HCT116 (cell line): ENCODE measurements at regions not wholly inside any gene's neighbourhood (a gene's known extent, or its start where the extent isn't known, plus 50 kb on each side); places are given as distances from the start of the nearest gene placed in this dataset.

Source experiments
- ATAC-seq: fragments of 200-7000 bp; cut with Tn5 transposase; 2 replicates; pipeline ENCODE4 v1.9.1; 2020; ENCODE audit warnings: mild to moderate bottlenecking, moderate library complexity
- BruUV-seq: library from RNA; stranded (reverse); fragments of 400-500 nt; replicated peaks from 2 replicates; lab custom pipeline; 2021; lab: Mats Ljungman, UMichigan
- CTCF ChIA-PET: fragments of 300-600 bp; sonication (Branson Sonifier 250); formaldehyde crosslinking; loops from one replicate; lab custom pipeline; 2021; ENCODE audit warnings: antibody characterized with exemption; lab: Charles Lee
- POLR2A ChIA-PET: fragments of 300-600, 350-600 bp; sonication (Branson Sonifier 250); formaldehyde crosslinking; loops from one replicate; lab custom pipeline; 2021; ENCODE audit warnings: antibody characterized with exemption; lab: Charles Lee
- RAD21 ChIA-PET, 2 experiments: fragments of 300-600 bp; sonication (Branson Sonifier 250); formaldehyde crosslinking; loops; one replicate each; lab custom pipeline; 2023; ENCODE audit warnings: low total read pairs in 2 of 2; ENCODE audit not compliant: uncharacterized antibody in 2 of 2, unreplicated experiment in 2 of 2, low non-redundant PET in 1 of 2; lab: Charles Lee
- DNase-seq: peaks from one replicate; pipeline ENCODE4 v3.0.0-alpha.2; 2010; ENCODE audit warnings: low read depth, low spot score
- H2AFZ ChIP-seq: fragments of 200-600 bp; shearing (Covaris generic), sonication (generic); 2 replicates; pipeline ENCODE4 v1.6.1; 2017; ENCODE audit warnings: low read depth, mixed run types, mixed read lengths, antibody characterized with exemption, low read length; ENCODE audit not compliant: poor library complexity, severe bottlenecking
- H3K27ac ChIP-seq: 2 replicates; pipeline ENCODE4 v1.5.1; 2012; ENCODE audit warnings: low read depth, low read length
- H3K27me3 ChIP-seq: fragments of 200-600 bp; sonication (generic); 2 replicates; pipeline ENCODE4 v1.6.1; 2016; ENCODE audit warnings: mixed run types, low read length, mixed read lengths; ENCODE audit not compliant: insufficient read depth
- H3K36me3 ChIP-seq, 2 experiments: fragments of 200-500 bp in 1 of 2; fragments of 200-600 bp in 1 of 2; sonication (Bioruptor generic) in 1 of 2; sonication (generic) in 1 of 2; 2 replicates each; pipeline versions ENCODE4 v1.5.1 to v1.6.1; 2014 to 2016; ENCODE audit warnings: low read length in 2 of 2, inconsistent platforms in 1 of 2, mixed read lengths in 1 of 2, mixed run types in 1 of 2; ENCODE audit not compliant: insufficient read depth in 2 of 2, control insufficient read depth in 1 of 2
- H3K4me1 ChIP-seq, 2 experiments: fragments of 200-600 bp in 1 of 2; sonication (generic) in 1 of 2; 2 replicates each; pipeline versions ENCODE4 v1.5.1 to v1.6.1; 2012 to 2017; ENCODE audit warnings: low read length in 2 of 2, inconsistent platforms in 1 of 2, mild to moderate bottlenecking in 1 of 2, mixed read lengths in 1 of 2, mixed run types in 1 of 2, moderate library complexity in 1 of 2; ENCODE audit not compliant: insufficient read depth in 2 of 2, control insufficient read depth in 1 of 2
- H3K4me2 ChIP-seq: fragments of 200-600 bp; sonication (generic); 2 replicates; pipeline ENCODE4 v1.6.1; 2017; ENCODE audit warnings: mixed run types, low read length, mixed read lengths
- H3K4me3 ChIP-seq, 2 experiments: fragments of 200-600 bp in 1 of 2; sonication (generic) in 1 of 2; replicated peaks in 1 of 2; 2 replicates each; pipeline ENCODE4 v1.5.1; 2011 to 2016; ENCODE audit warnings: low read length in 2 of 2, control low read depth in 1 of 2, low read depth in 1 of 2, mild to moderate bottlenecking in 1 of 2, mixed read lengths in 1 of 2, mixed run types in 1 of 2
- H3K79me2 ChIP-seq: fragments of 200-600 bp; sonication (generic); 2 replicates; pipeline ENCODE4 v1.6.1; 2017; ENCODE audit warnings: mild to moderate bottlenecking, mixed run types, low read length, moderate library complexity, mixed read lengths; ENCODE audit not compliant: insufficient read depth
- H3K9ac ChIP-seq: fragments of 200-600 bp; sonication (generic); 2 replicates; pipeline ENCODE4 v1.6.1; 2016; ENCODE audit warnings: low read length, mixed read lengths
- H3K9me2 ChIP-seq: fragments of 200-600 bp; sonication (generic), shearing (Covaris generic); 2 replicates; pipeline ENCODE4 v1.6.1; 2017; ENCODE audit warnings: mixed run types, mild to moderate bottlenecking, moderate library complexity; ENCODE audit not compliant: insufficient read depth
- H3K9me3 ChIP-seq, 2 experiments: fragments of 200-500 bp in 1 of 2; fragments of 200-600 bp in 1 of 2; sonication (Bioruptor generic) in 1 of 2; sonication (generic) in 1 of 2; 2 replicates each; pipeline ENCODE4 v1.6.1; 2014 to 2017; ENCODE audit warnings: low read length in 2 of 2, mixed read lengths in 2 of 2, inconsistent platforms in 1 of 2, low read depth in 1 of 2, mild to moderate bottlenecking in 1 of 2, mixed run types in 1 of 2, moderate library complexity in 1 of 2; ENCODE audit not compliant: control insufficient read depth in 1 of 2, insufficient read depth in 1 of 2
- H4K20me1 ChIP-seq: fragments of 200-600 bp; sonication (generic), shearing (Covaris generic); 2 replicates; pipeline ENCODE4 v1.6.1; 2017; ENCODE audit warnings: mixed run types, mild to moderate bottlenecking, moderate library complexity; ENCODE audit not compliant: insufficient read depth
- CEBPB ChIP-seq: IDR thresholded peaks from 2 replicates; pipeline ENCODE4 v1.6.1; 2012; ENCODE audit warnings: low read depth
- EGR1 ChIP-seq: IDR thresholded peaks from 2 replicates; pipeline ENCODE4 v1.6.1; 2012; ENCODE audit warnings: low read depth
- ELF1 ChIP-seq: IDR thresholded peaks from 2 replicates; pipeline ENCODE4 v1.6.1; 2012; ENCODE audit warnings: low read depth, borderline replicate concordance
- EZH2phosphoT487 ChIP-seq: fragments of 200-600 bp; IDR thresholded peaks from 2 replicates; pipeline ENCODE4 v1.6.1; 2018; ENCODE audit warnings: antibody characterized with exemption, borderline replicate concordance
- FOSL1 ChIP-seq: IDR thresholded peaks from 2 replicates; pipeline ENCODE4 v1.6.1; 2012; ENCODE audit warnings: low read depth
- JUND ChIP-seq: IDR thresholded peaks from 2 replicates; pipeline ENCODE4 v1.6.1; 2012
- MAX ChIP-seq: IDR thresholded peaks from 2 replicates; pipeline ENCODE4 v1.6.1; 2012
- POLR2A ChIP-seq: IDR thresholded peaks from 2 replicates; pipeline ENCODE4 v1.7.0; 2011; ENCODE audit warnings: borderline replicate concordance; ENCODE audit not compliant: insufficient read depth, insufficient read length; ENCODE audit errors: extremely low read depth
- POLR2AphosphoS5 ChIP-seq: IDR thresholded peaks from 2 replicates; pipeline ENCODE4 v1.6.1; 2011; ENCODE audit warnings: mild to moderate bottlenecking, low read depth, low read length, moderate library complexity
- SP1 ChIP-seq: IDR thresholded peaks from 2 replicates; pipeline ENCODE4 v1.6.1; 2012; ENCODE audit warnings: low read depth
- TCF7L2 ChIP-seq: IDR thresholded peaks from 2 replicates; pipeline ENCODE4 v1.7.0; 2011; ENCODE audit warnings: borderline replicate concordance, inconsistent platforms; ENCODE audit not compliant: insufficient read depth, insufficient read length; ENCODE audit errors: extremely low read depth
- YY1 ChIP-seq: IDR thresholded peaks from 2 replicates; pipeline ENCODE4 v1.6.1; 2011; ENCODE audit warnings: low read length, low read depth, moderate library complexity, mild to moderate bottlenecking; ENCODE audit not compliant: insufficient replicate concordance; ENCODE audit errors: extremely low read depth
- intact Hi-C: fragments of 100-400 bp; cut with micrococcal nuclease; formaldehyde crosslinking; loops from 2 replicates; pipeline ENCODE4 v1.10.0; 2022
- TF ChIP-seq, protein P1 (sequence below), 3 experiments: fragments of 200-600 bp in 1 of 3; sonication (generic) in 1 of 3; IDR thresholded peaks in 2 of 3; conservative IDR thresholded peaks in 1 of 3; 2 replicates each; pipeline ENCODE4 v1.5.1; 2012 to 2017; ENCODE audit warnings: low read depth in 2 of 3, low read length in 2 of 3, antibody characterized with exemption in 1 of 3, borderline replicate concordance in 1 of 3, control low read depth in 1 of 3, mild to moderate bottlenecking in 1 of 3, mixed read lengths in 1 of 3, mixed run types in 1 of 3, moderate library complexity in 1 of 3; ENCODE audit not compliant: insufficient read depth in 1 of 3
- TF ChIP-seq, protein P2 (sequence below): IDR thresholded peaks from 2 replicates; pipeline ENCODE4 v1.6.1; 2011; ENCODE audit warnings: mild to moderate bottlenecking, low read length, moderate library complexity; ENCODE audit not compliant: insufficient replicate concordance; ENCODE audit errors: extremely low read depth

GRCh38 chr19:31046024-31046423, 303.2 kb downstream of the TSHZ3 start:
- BruUV-seq = no TSS peak
- ATAC-seq = no peak
- Histone ChIP-seq H3K9me3 (peaks cover 14 to 24% of the 10 kb centered on the region in 2 experiments; a peak in 3 of 4 replicates), H3K27me3 (no peaks in the 10 kb centered on the region), H3K4me2 (no peak overlapping the region), H4K20me1 (no peaks in the 10 kb centered on the region), H3K9ac (no peak overlapping the region), H3K9me2 (no peaks in the 10 kb centered on the region), H3K79me2 (no peaks in the 10 kb centered on the region), H3K4me1 (no peaks in the 10 kb centered on the region), H3K27ac (no peak overlapping the region), H2AFZ (no peak overlapping the region), H3K36me3 (no peaks in the 10 kb centered on the region), H3K4me3 (no peak overlapping the region)
- DNase-seq = no peak
- intact Hi-C loops = no loop called here
- ChIA-PET CTCF (no interaction called here), RAD21 (no interaction called here), POLR2A (no interaction called here)
- no peak for TF ChIP-seq MAX
- no peak for TF ChIP-seq EGR1
- TF ChIP-seq, protein P1, sequence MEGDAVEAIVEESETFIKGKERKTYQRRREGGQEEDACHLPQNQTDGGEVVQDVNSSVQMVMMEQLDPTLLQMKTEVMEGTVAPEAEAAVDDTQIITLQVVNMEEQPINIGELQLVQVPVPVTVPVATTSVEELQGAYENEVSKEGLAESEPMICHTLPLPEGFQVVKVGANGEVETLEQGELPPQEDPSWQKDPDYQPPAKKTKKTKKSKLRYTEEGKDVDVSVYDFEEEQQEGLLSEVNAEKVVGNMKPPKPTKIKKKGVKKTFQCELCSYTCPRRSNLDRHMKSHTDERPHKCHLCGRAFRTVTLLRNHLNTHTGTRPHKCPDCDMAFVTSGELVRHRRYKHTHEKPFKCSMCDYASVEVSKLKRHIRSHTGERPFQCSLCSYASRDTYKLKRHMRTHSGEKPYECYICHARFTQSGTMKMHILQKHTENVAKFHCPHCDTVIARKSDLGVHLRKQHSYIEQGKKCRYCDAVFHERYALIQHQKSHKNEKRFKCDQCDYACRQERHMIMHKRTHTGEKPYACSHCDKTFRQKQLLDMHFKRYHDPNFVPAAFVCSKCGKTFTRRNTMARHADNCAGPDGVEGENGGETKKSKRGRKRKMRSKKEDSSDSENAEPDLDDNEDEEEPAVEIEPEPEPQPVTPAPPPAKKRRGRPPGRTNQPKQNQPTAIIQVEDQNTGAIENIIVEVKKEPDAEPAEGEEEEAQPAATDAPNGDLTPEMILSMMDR (IDR thresholded peaks at IDR 0.05 in 2 of 3, conservative IDR thresholded peaks at IDR 0.05 in 1 of 3; ENCODE audit: borderline replicate concordance in 1 of 3, insufficient read depth in 1 of 3, low read depth in 2 of 3, low read length in 2 of 3) = no peak
- TF ChIP-seq FOSL1 = no peak
- TF ChIP-seq EZH2phosphoT487 = no peak
- TF ChIP-seq TCF7L2 = no peak
- TF ChIP-seq YY1 = no peak
- TF ChIP-seq, protein P2, sequence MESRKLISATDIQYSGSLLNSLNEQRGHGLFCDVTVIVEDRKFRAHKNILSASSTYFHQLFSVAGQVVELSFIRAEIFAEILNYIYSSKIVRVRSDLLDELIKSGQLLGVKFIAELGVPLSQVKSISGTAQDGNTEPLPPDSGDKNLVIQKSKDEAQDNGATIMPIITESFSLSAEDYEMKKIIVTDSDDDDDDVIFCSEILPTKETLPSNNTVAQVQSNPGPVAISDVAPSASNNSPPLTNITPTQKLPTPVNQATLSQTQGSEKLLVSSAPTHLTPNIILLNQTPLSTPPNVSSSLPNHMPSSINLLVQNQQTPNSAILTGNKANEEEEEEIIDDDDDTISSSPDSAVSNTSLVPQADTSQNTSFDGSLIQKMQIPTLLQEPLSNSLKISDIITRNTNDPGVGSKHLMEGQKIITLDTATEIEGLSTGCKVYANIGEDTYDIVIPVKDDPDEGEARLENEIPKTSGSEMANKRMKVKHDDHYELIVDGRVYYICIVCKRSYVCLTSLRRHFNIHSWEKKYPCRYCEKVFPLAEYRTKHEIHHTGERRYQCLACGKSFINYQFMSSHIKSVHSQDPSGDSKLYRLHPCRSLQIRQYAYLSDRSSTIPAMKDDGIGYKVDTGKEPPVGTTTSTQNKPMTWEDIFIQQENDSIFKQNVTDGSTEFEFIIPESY = no peak
- TF ChIP-seq POLR2A = no peak
- TF ChIP-seq SP1 = no peak
- no peak for TF ChIP-seq POLR2AphosphoS5
- TF ChIP-seq CEBPB = no peak
- TF ChIP-seq JUND = no peak
- no peak for TF ChIP-seq ELF1
